Stimulated activated CD4-positive, alpha-beta T cell treated with anti-CD3 and anti-CD28 coated beads, TNF-alpha, amount 100 ng/mL, for 48 hours (primary cell): ENCODE measurements at regions not wholly inside any gene's neighbourhood (a gene's known extent, or its start where the extent isn't known, plus 50 kb on each side); places are given as distances from the start of the nearest gene placed in this dataset.

Experiments
- DNase-seq, 3 donors: peaks; one replicate each; pipeline ENCODE4 v3.0.0-alpha.2; 2020; ENCODE audit warnings: low read depth in 3 of 3

GRCh38 chr9:79201636-79202035 lies 370.1 kb upstream of the TLE4 start:
- no peak for DNase-seq

- DNase-seq = no peak
Observed at GRCh38 chr9:79208791-79209396, 362.9 kb upstream of the TLE4 start.

GRCh38 chr9:79210541-79211243 lies 361.1 kb upstream of the TLE4 start:
- DNase-seq = no peak

- no peak for DNase-seq
Observed at GRCh38 chr9:79213417-79214125, 358.2 kb upstream of the TLE4 start.

GRCh38 chr9:79215821-79216220 lies 355.9 kb upstream of the TLE4 start:
- DNase-seq = no peak

- DNase-seq = no peak
Observed at GRCh38 chr9:79220251-79220650, 351.5 kb upstream of the TLE4 start.

- no peak for DNase-seq
Observed at GRCh38 chr9:79220666-79221065, 351.1 kb upstream of the TLE4 start.

GRCh38 chr9:79221084-79221483 lies 350.7 kb upstream of the TLE4 start:
- DNase-seq = no peak

GRCh38 chr9:79222483-79222882 lies 349.3 kb upstream of the TLE4 start:
- no peak for DNase-seq

- no peak for DNase-seq
Observed at GRCh38 chr9:79224672-79225433, 346.9 kb upstream of the TLE4 start.

- no peak for DNase-seq
Observed at GRCh38 chr9:79233542-79233941, 338.2 kb upstream of the TLE4 start.

GRCh38 chr9:79236466-79236865 lies 335.3 kb upstream of the TLE4 start:
- DNase-seq = no peak

- DNase-seq = no peak
Observed at GRCh38 chr9:79237861-79238260, 333.9 kb upstream of the TLE4 start.

GRCh38 chr9:79240774-79241173 lies 331.0 kb upstream of the TLE4 start:
- DNase-seq = no peak

GRCh38 chr9:79242489-79242888 lies 329.3 kb upstream of the TLE4 start:
- DNase-seq = no peak

- DNase-seq = no peak
Observed at GRCh38 chr9:79246170-79246569, 325.6 kb upstream of the TLE4 start.

GRCh38 chr9:79247021-79247420 lies 324.7 kb upstream of the TLE4 start:
- no peak for DNase-seq

GRCh38 chr9:79250806-79251205 lies 321.0 kb upstream of the TLE4 start:
- DNase-seq = no peak

- DNase-seq = no peak
Observed at GRCh38 chr9:79254900-79255650, 316.7 kb upstream of the TLE4 start.

GRCh38 chr9:79255651-79256260 lies 316.0 kb upstream of the TLE4 start:
- no peak for DNase-seq

GRCh38 chr9:79256691-79257213 lies 315.0 kb upstream of the TLE4 start:
- no peak for DNase-seq
